ENCODE measurements at regions not wholly inside any gene's neighbourhood (a gene's known extent, or its start where the extent isn't known, plus 50 kb on each side); places are given as distances from the start of the nearest gene placed in this dataset.

DNA sequence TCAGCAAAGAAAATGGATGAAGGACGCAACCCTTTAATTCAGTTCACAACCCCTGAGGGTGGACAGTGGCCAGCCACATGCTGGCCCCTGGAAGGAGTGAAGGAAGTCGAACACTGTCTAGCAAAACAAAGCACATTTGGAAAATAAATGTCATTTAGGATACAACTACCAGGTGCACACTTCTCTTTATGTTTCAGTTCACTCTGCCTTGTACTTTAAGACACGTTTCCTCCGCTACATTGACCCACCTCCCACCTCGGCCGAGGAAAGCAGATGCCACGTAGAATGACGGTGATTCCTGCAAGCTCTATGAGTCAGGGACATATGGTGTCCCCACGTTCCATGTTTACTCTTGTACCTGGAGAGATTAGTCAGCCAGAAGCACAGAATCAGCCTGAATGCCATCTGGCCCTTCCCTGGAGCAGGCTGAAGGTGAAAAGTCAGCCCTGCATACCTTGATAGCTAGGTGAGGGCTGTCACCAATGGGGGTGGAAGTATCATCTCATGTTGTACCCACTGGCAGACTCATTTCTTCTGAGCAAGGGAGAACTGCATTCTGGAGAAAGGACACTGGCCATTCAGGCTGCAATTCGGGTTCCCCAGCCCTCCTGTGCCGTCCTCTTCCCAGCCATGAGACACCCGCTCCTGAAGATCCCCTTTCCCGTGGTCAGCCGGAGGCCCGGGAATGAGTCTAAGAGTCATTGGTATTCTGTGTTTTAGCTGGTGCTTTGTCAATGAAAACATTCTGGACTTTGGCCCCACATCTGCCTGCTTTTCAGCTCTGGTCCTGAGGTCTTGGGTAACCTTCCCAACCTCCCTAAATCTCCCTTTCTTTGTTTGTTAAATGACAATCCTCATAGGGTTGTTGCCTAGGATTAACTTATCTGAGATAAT is 60.6 kb downstream of the FOXA2 start (continued):
- TF ChIP-seq MAZ (IDR thresholded peaks at IDR 0.05; ENCODE audit: borderline replicate concordance, low read depth, low read length) (no peak; the same call in 1 of the 2 replicates), MAZ (CRISPR knock-in tag; IDR thresholded peaks at IDR 0.05; ENCODE audit: low read depth) (peak; percentile 47; the same call in 1 of the 2 replicates), ZNF124 (CRISPR knock-in tag; IDR thresholded peaks at IDR 0.05) (no peak; the same call in none of the 2 replicates), TGIF2 (CRISPR knock-in tag; IDR thresholded peaks at IDR 0.05) (peak; percentile 79), TRIM24 (CRISPR knock-in tag; IDR thresholded peaks at IDR 0.05) (no peak), ZNF703 (CRISPR knock-in tag; IDR thresholded peaks at IDR 0.05; ENCODE audit: borderline replicate concordance) (no peak; the same call in 1 of the 2 replicates), SOX13 (IDR thresholded peaks at IDR 0.05) (peak; percentile 77; the same call in 1 of the 2 replicates), SOX13 (CRISPR knock-in tag; conservative IDR thresholded peaks at IDR 0.05 in 1 of 2, IDR thresholded peaks at IDR 0.05 in 1 of 2) (peak in 1 of 2 experiments; percentile 92; a peak in 2 of 4 replicates), KLF12 (CRISPR knock-in tag; IDR thresholded peaks at IDR 0.05; ENCODE audit: borderline replicate concordance) (no peak), RFXAP (CRISPR knock-in tag; IDR thresholded peaks at IDR 0.05; ENCODE audit: borderline replicate concordance) (peak; percentile 53), ZNF382 (CRISPR knock-in tag; IDR thresholded peaks at IDR 0.05; ENCODE audit: borderline replicate concordance) (no peak), ZNF562 (CRISPR knock-in tag; IDR thresholded peaks at IDR 0.05; ENCODE audit: borderline replicate concordance) (no peak), MBNL3 (CRISPR knock-in tag; conservative IDR thresholded peaks at IDR 0.05) (no peak), SMC3 (IDR thresholded peaks at IDR 0.05; ENCODE audit: low read length) (peak; percentile 58), AKAP8 (CRISPR knock-in tag; IDR thresholded peaks at IDR 0.05) (no peak), TOPORS (CRISPR knock-in tag; IDR thresholded peaks at IDR 0.05) (0 out of 2 replicates have a peak, but pooled peaks have one; percentile 71), ZNF616 (CRISPR knock-in tag; IDR thresholded peaks at IDR 0.05; ENCODE audit: low read depth) (peak; percentile 52; the same call in 1 of the 2 replicates), HMG20A (CRISPR knock-in tag; IDR thresholded peaks at IDR 0.05; ENCODE audit: borderline replicate concordance) (peak; percentile 76; the same call in 1 of the 2 replicates), CBX2 (IDR thresholded peaks at IDR 0.05; ENCODE audit: low read depth, low read length) (no peak), CBX2 (CRISPR knock-in tag; IDR thresholded peaks at IDR 0.05; ENCODE audit: low read depth) (no peak), ELF4 (CRISPR knock-in tag; IDR thresholded peaks at IDR 0.05; ENCODE audit: borderline replicate concordance) (no peak), ZNF33B (CRISPR knock-in tag; IDR thresholded peaks at IDR 0.05) (peak; percentile 85)
- TF ChIP-seq, protein P1, sequence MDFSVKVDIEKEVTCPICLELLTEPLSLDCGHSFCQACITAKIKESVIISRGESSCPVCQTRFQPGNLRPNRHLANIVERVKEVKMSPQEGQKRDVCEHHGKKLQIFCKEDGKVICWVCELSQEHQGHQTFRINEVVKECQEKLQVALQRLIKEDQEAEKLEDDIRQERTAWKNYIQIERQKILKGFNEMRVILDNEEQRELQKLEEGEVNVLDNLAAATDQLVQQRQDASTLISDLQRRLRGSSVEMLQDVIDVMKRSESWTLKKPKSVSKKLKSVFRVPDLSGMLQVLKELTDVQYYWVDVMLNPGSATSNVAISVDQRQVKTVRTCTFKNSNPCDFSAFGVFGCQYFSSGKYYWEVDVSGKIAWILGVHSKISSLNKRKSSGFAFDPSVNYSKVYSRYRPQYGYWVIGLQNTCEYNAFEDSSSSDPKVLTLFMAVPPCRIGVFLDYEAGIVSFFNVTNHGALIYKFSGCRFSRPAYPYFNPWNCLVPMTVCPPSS (IDR thresholded peaks at IDR 0.05): no peak
- TF ChIP-seq, protein P2, sequence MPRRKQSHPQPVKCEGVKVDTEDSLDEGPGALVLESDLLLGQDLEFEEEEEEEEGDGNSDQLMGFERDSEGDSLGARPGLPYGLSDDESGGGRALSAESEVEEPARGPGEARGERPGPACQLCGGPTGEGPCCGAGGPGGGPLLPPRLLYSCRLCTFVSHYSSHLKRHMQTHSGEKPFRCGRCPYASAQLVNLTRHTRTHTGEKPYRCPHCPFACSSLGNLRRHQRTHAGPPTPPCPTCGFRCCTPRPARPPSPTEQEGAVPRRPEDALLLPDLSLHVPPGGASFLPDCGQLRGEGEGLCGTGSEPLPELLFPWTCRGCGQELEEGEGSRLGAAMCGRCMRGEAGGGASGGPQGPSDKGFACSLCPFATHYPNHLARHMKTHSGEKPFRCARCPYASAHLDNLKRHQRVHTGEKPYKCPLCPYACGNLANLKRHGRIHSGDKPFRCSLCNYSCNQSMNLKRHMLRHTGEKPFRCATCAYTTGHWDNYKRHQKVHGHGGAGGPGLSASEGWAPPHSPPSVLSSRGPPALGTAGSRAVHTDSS (CRISPR knock-in tag; conservative IDR thresholded peaks at IDR 0.05): no peak
- TF ChIP-seq, protein P3, sequence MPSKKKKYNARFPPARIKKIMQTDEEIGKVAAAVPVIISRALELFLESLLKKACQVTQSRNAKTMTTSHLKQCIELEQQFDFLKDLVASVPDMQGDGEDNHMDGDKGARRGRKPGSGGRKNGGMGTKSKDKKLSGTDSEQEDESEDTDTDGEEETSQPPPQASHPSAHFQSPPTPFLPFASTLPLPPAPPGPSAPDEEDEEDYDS (CRISPR knock-in tag; IDR thresholded peaks at IDR 0.05): peak; percentile 82
- TF ChIP-seq, protein P4, sequence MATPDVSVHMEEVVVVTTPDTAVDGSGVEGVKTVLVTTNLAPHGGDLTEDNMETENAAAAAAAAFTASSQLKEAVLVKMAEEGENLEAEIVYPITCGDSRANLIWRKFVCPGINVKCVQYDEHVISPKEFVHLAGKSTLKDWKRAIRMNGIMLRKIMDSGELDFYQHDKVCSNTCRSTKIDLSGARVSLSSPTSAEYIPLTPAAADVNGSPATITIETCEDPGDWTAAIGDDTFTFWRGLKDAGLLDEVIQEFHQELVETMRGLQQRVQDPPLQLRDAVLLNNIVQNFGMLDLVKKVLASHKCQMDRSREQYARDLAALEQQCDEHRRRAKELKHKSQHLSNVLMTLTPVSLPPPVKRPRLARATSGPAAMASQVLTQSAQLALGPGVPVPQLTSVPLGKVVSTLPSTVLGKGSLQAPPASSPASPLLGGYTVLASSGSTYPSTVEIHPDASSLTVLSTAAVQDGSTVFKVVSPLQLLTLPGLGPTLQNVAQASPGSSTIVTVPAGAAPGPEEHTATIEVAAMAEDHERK (CRISPR knock-in tag; IDR thresholded peaks at IDR 0.05; ENCODE audit: low read depth): no peak

Measured in HepG2 (cell line).